Activated B cell treated with CpG ODN at 0.5 μM for 24 hours (primary cell): ENCODE measurements at regions not wholly inside any gene's neighbourhood (a gene's known extent, or its start where the extent isn't known, plus 50 kb on each side); places are given as distances from the start of the nearest gene placed in this dataset.

Experiments used
- ATAC-seq: fragments of 200-7000 bp; cut with Tn5 transposase; one replicate; pipeline ENCODE4 v1.10.0; 2021; ENCODE audit warnings: low read depth, mild to moderate bottlenecking, moderate library complexity
- CTCF ChIA-PET: fragments of 350-600 bp; sonication (Branson Sonifier 250); formaldehyde crosslinking; loops from one replicate; lab custom pipeline; 2021; ENCODE audit warnings: antibody characterized with exemption; lab: Charles Lee
- POLR2A ChIA-PET: fragments of 350-600 bp; sonication (Branson Sonifier 250); formaldehyde crosslinking; loops from one replicate; lab custom pipeline; 2021; ENCODE audit warnings: antibody characterized with exemption; lab: Charles Lee
- DNase-seq: peaks from one replicate; pipeline ENCODE4 v3.0.0; 2022
- H3K27ac Mint-ChIP-seq: one replicate; pipeline ENCODE4 v1.8.0; 2020; ENCODE audit warnings: mixed read lengths
- H3K27me3 Mint-ChIP-seq: one replicate; pipeline ENCODE4 v1.8.0; 2021; ENCODE audit warnings: mixed read lengths
- H3K36me3 Mint-ChIP-seq: one replicate; pipeline ENCODE4 v1.8.0; 2021; ENCODE audit warnings: low read depth, mixed read lengths
- H3K4me1 Mint-ChIP-seq: one replicate; pipeline ENCODE4 v1.8.0; 2021; ENCODE audit warnings: mixed read lengths
- H3K4me3 Mint-ChIP-seq: one replicate; pipeline ENCODE4 v1.8.0; 2020; ENCODE audit warnings: mild to moderate bottlenecking, mixed read lengths
- H3K9me3 Mint-ChIP-seq: one replicate; pipeline ENCODE4 v1.8.0; 2020; ENCODE audit warnings: mixed read lengths
- intact Hi-C: fragments of 100-400 bp; cut with micrococcal nuclease; formaldehyde crosslinking; loops from one replicate; pipeline ENCODE4 v1.15.1; 2024
- TF ChIP-seq, protein P1 (sequence below): fragments of 200-600 bp; IDR thresholded peaks from one replicate; pipeline ENCODE4 v1.8.0; 2022; ENCODE audit warnings: antibody characterized with exemption, mild to moderate bottlenecking

DNA sequence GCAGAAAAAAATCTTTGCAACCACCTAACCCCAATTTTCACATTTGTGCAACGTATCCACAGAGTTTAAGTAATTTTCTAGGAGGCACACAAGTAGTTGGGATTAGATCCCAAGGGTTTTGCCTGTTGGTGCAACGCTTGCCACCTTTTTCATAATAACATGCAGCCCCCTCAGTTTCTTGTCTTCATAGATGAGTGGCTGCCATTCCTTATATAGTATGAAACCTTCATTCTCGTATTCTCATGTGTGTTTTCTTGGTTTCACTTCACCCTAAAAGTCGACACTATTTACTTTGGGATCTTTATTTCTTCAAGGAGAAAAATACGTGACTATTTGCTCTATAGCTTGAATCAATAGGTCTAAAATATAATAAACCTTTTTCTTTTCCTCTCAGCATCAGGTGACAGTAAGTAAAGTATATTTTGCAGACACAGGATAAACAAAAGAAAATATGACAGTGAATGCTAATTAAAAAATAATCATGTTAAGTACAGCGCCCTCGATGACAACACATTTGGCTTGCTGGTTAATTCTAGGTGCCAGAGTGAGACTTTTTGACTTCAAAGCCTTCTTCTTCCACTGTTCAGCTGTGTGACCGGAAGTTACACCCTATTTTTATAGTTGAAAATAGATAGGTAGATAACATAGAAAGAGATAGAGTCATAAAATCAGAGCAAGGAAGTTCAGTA lies 342.8 kb upstream of the CCNG1 start:
- Mint-ChIP-seq H3K27ac (no peak overlapping the region), H3K36me3 (no peaks in the 10 kb centered on the region), H3K4me1 (no peaks in the 10 kb centered on the region), H3K9me3 (no peaks in the 10 kb centered on the region), H3K27me3 (no peaks in the 10 kb centered on the region), H3K4me3 (no peak overlapping the region)
- intact Hi-C loops = no loop called here
- TF ChIP-seq, protein P1, sequence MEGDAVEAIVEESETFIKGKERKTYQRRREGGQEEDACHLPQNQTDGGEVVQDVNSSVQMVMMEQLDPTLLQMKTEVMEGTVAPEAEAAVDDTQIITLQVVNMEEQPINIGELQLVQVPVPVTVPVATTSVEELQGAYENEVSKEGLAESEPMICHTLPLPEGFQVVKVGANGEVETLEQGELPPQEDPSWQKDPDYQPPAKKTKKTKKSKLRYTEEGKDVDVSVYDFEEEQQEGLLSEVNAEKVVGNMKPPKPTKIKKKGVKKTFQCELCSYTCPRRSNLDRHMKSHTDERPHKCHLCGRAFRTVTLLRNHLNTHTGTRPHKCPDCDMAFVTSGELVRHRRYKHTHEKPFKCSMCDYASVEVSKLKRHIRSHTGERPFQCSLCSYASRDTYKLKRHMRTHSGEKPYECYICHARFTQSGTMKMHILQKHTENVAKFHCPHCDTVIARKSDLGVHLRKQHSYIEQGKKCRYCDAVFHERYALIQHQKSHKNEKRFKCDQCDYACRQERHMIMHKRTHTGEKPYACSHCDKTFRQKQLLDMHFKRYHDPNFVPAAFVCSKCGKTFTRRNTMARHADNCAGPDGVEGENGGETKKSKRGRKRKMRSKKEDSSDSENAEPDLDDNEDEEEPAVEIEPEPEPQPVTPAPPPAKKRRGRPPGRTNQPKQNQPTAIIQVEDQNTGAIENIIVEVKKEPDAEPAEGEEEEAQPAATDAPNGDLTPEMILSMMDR = no peak
- ATAC-seq (no peak), DNase-seq (no peak)
- POLR2A ChIA-PET = no interaction called here
- CTCF ChIA-PET = no interaction called here

DNA sequence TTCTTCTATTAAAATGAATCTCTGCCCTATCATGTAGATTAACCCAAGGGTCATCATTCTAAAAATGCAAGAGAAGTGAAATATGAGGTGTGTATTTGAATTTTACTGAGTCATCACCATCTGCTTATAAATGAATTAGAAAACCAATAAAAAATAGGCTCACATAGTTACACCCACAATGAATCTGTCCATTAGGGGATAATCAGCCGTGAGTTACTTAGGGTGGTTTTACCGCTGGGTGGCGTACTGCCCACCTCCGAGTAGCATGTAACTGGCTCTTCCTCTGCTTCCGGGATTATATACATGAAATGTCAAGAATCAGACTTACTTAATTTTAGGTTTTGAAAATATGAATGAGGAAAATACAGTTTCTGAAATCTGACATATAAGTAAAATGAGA lies 332.9 kb upstream of the CCNG1 start:
- CTCF ChIA-PET = no interaction called here
- H3K36me3 Mint-ChIP-seq = no peaks in the 10 kb centered on the region

DNA sequence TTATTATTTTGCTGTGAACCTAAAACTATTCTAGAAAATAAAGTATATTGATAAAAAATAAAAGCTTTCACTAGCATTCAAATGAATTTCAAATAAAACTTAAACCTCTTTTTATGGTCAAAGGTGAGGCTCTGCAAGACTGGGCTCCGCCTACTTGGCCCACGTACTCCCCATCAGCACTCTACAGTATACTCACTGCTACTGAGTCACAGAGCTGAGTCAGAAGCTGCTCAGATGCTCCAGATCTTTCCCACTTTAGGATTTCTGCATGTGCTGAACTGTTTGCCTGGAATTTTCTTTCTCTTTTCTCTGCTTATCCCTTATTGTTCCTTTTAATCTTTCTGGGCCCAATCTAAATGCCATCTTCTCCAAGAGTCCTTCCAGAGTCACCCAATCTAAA lies 331.9 kb upstream of the CCNG1 start:
- no peaks in the 10 kb centered on the region for H3K36me3 Mint-ChIP-seq
- ATAC-seq (no peak), DNase-seq (no peak)
- ChIA-PET CTCF (no interaction called here), POLR2A (no interaction called here)
- TF ChIP-seq, protein P1 = no peak
- no peaks in the 10 kb centered on the region for H3K4me1 Mint-ChIP-seq
- no peak overlapping the region for H3K27ac Mint-ChIP-seq
- peaks cover 3% of the 10 kb centered on the region for H3K9me3 Mint-ChIP-seq
- intact Hi-C loops = no loop called here
- H3K27me3 Mint-ChIP-seq = no peaks in the 10 kb centered on the region
- H3K4me3 Mint-ChIP-seq = no peak overlapping the region

More for the DNA sequence above, 332.9 kb upstream of the CCNG1 start:
- POLR2A ChIA-PET = no interaction called here
- H3K27ac Mint-ChIP-seq = no peak overlapping the region
- H3K9me3 Mint-ChIP-seq = peaks cover 3% of the 10 kb centered on the region
- H3K4me3 Mint-ChIP-seq = no peak overlapping the region
- intact Hi-C loops = no loop called here
- DNase-seq = no peak
- TF ChIP-seq, protein P1 = no peak
- H3K27me3 Mint-ChIP-seq = no peaks in the 10 kb centered on the region
- no peak for ATAC-seq
- no peaks in the 10 kb centered on the region for H3K4me1 Mint-ChIP-seq

DNA sequence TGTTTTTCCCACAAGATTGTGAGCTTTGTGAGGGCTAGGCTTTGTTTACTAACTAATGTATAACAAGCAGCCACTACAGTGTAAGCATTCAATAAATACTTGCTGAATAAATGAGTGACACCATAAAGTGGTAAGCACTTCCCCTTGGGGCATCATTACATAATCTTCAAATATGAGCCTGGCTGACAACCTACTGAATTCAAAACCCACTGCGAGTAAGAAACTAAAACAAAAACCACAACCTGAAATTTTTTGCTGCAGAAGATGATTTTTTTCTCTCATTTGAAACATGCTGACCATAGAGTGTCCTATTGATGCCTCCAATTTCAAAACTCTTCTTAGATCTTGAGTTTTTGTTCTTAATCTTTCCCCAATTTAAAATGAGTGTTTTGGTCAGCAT lies 331.3 kb upstream of the CCNG1 start:
- DNase-seq (no peak), ATAC-seq (no peak)
- ChIA-PET CTCF (no interaction called here), POLR2A (no interaction called here)
- no peak overlapping the region for H3K27ac Mint-ChIP-seq
- H3K4me3 Mint-ChIP-seq = no peak overlapping the region
- no peaks in the 10 kb centered on the region for H3K36me3 Mint-ChIP-seq
- no peaks in the 10 kb centered on the region for H3K9me3 Mint-ChIP-seq
- TF ChIP-seq, protein P1 = no peak
- no peaks in the 10 kb centered on the region for H3K27me3 Mint-ChIP-seq
- intact Hi-C loops = no loop called here
- H3K4me1 Mint-ChIP-seq = no peaks in the 10 kb centered on the region

DNA sequence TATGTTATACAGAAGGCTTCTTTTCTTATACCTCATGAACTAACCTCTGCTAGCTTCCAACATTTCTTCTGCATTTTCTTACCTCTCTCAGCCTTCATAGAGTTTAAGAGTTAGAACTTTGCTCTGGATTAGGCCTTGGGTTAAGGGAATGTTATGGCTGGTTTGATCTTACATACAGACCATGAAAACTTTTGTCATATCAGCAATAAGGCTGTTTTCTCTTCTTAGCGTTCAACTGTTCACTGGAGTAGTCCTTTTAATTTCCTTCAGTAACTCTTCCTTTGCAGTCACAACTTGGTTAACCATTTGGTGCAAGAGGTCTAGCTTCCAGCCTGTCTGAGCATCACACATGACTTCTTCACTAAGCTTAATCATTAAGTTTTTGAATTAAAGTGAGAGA lies 329.0 kb upstream of the CCNG1 start:
- no peaks in the 10 kb centered on the region for H3K4me1 Mint-ChIP-seq
- intact Hi-C loops = no loop called here
- no peaks in the 10 kb centered on the region for H3K27me3 Mint-ChIP-seq
- ChIA-PET POLR2A (no interaction called here), CTCF (no interaction called here)
- no peak overlapping the region for H3K4me3 Mint-ChIP-seq
- H3K9me3 Mint-ChIP-seq = no peaks in the 10 kb centered on the region
- no peak overlapping the region for H3K27ac Mint-ChIP-seq
- H3K36me3 Mint-ChIP-seq = no peaks in the 10 kb centered on the region
- no peak for ATAC-seq
- TF ChIP-seq, protein P1 = no peak
- no peak for DNase-seq
